HG02970 (cell line): ENCODE measurements at regions not wholly inside any gene's neighbourhood (a gene's known extent, or its start where the extent isn't known, plus 50 kb on each side); places are given as distances from the start of the nearest gene placed in this dataset.

Source experiments
- ATAC-seq: cut with Tn5 transposase; IDR thresholded peaks from one replicate; pipeline ENCODE4 v1.9.1; 2021; ENCODE audit warnings: mild to moderate bottlenecking, moderate library complexity, moderate number of reproducible peaks; ENCODE audit not compliant: unreplicated experiment, low FRiP score

DNA sequence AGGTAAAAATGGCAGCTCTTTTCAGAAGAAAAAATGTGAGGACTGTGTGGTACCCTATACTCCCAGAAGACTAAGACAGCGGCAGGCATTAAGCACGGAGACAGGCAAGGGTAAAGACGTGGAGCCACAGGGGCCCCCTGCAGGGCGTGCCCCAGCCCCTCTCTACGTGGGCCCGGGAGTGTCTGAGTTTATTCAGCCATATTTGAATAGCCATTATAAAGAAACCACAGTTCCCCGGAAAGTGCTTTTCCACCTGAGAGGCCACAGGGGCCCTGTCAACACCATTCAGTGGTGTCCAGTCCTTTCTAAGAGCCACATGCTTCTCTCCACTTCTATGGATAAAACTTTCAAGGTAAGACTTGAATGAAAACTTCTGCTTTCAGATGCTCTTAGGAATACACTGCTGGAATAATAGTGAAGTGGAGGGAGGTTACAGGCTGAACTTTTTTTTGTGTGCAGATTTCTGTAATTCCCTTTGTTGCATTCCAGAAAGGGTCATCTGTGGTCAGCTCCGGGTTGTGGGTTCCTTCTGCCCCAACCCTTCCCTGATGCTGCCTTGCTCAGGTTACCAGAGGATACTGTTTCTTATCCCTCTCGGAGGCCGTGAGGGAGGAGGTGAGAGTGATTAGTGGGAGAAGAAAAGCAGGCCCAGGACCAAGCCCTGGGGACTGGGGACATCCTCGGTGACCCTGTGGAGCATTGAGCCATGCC is 58.4 kb downstream of the SLC25A47 start:
- ATAC-seq = no peak

DNA sequence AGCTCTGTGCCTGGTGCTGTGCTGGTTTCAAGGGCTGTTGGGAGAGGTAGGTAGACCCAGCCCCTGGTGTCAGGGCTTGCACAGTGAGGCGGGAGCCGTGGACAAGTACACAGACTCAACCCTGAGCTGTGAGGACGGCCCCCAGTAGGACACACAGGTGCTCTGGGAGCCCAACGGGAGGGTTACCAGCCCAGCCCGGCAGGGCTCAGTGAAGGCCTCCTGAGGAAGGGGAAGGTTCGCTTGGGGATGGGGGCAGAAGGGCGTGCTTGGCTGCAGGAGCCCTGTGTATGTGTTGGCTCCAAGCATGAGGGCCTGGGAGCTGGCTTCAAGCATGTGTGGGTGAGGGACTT is 58.9 kb downstream of the SLC25A47 start:
- no peak for ATAC-seq

DNA sequence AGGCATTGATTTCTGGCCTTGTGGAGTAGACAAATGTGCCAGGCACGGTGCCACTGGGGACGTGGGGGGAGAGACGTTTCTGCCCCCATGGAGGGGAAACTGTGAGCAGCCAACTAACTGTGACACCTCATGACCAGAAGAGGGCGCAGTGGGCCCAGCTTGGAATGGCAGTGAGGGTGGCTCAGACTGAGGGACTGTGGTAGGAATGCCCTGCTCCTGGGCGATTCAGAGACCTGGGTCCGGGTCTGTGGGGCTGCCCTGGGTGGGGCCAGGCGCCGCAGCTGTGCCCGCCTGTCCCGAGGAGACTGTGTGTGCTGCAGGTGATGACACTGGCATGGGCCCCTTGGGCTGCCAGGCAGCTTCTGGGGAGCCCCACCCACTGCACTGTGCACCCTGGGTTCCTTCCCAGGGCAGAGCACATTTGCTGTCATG is 60.6 kb downstream of the SLC25A47 start:
- no peak for ATAC-seq

DNA sequence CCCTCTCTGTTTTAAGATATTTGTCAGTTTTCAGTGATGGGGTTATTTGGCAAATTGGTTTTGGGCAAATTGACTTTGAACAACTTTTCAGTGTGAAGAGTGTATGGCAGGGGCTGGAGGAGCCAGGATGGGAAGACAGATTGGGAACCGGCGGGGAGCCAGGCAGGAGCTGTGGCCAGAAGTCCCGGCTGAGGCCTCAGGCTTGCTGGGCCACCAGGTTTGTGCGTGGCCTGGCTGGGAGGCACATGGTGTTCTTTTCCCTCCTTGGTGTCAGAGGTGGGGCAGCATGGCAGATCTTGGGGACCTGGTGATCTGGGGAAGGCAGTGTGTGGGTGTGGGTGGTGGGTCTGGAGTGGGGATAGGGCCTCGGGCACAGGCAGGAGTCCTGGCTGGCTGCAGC is 61.1 kb downstream of the SLC25A47 start:
- ATAC-seq = no peak

DNA sequence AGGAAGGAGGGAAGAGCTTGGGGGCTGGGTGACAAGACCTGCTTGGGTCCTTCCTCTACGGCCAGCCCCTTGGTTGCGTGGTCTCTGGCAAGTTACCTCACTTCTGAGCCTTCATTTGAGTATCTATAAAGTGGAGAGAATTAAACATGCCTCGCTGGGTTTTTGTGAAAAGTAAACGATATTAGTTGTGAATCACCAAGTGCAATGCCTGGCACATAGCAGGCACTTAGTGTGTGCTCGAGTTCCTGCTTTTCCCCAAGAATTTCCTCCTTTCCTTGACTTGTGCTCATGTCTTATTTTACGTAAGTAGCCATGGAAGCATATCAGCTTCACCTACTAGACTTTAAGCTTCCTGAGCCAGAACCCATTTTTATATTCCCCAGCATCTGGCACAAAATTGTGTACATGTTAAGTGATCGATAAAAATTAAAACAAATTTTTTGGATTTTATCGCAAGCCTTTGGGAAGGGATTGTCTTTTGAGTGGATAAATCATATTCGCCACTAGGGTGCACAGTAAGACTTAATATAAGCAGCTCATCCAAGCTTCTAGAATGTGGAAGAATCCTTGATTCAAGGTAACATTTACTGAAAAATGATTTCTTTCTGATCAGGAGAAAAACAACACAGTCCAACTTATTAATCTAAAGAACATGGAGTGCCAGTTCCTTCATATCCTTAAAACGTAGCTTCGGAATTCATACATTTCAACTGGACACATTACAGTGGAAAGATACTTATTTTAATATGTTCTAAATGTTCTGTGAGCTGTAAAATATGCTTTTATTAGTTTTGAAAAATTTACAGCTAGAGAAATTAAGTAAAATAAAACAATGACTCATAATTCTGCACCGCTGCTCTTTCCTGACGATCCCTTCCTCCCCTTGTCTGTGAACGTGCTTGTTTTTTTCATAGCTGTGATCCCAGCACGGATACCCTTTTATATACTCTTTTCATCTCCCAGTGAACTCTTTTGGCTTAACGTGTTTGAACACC is 62.0 kb downstream of the SLC25A47 start:
- no peak for ATAC-seq

DNA sequence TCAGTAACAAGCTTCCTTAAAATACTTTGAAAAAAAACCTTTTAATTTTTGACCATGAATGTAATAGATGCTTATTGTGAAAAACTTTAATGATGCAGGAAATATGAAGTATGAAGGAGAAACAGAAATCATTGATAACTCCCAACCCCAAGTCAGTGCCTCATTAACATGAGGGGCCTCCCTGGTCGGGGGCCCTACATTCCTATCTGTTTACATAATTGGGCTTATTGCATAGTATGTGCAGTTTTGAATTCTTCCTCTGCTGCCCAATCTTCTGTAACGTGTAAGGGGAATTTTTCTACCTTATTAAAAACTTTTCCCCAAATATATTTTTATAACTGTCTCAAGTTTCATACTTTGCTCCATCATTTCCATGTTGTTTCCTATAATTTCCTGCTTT is 63.0 kb downstream of the SLC25A47 start:
- no peak for ATAC-seq

DNA sequence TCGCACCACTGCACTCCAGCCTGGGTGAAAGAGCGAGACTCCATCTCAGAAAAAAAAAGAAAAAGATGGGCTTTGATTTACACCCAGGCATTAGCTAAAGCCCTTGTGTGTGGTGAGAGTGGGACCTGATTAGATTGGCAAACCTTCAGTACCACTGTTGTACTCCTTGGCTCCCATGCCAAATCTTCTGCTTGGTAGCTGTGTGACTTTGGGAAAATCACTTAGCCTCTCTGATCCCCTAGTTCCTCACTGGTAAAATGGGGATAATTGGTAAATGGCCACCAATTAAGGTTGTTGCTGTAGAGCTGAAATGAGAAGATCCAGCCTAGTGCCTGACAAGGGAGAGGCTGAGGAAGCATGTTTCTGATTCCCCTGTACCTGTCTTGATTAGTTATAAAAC is 63.7 kb downstream of the SLC25A47 start:
- ATAC-seq = no peak

DNA sequence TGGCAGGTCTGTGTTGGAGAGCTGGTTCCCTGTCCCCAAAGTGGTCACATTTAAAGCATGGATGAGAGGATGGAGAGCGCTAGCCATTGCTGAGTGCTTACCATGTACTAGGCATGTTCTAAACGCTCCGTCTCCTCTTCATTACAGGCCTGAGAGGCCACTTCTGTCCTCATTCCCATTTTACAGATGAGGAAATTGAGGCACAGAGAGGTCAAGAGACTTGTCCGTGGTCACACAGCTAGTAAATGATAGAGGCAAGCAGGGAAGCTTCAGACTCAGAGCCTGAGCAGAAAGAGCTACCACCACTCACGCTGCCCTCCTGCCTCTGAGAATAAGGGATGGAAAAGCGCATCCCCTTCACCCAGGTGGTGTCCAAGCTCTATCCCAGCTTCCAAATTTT is 64.3 kb downstream of the SLC25A47 start:
- no peak for ATAC-seq

DNA sequence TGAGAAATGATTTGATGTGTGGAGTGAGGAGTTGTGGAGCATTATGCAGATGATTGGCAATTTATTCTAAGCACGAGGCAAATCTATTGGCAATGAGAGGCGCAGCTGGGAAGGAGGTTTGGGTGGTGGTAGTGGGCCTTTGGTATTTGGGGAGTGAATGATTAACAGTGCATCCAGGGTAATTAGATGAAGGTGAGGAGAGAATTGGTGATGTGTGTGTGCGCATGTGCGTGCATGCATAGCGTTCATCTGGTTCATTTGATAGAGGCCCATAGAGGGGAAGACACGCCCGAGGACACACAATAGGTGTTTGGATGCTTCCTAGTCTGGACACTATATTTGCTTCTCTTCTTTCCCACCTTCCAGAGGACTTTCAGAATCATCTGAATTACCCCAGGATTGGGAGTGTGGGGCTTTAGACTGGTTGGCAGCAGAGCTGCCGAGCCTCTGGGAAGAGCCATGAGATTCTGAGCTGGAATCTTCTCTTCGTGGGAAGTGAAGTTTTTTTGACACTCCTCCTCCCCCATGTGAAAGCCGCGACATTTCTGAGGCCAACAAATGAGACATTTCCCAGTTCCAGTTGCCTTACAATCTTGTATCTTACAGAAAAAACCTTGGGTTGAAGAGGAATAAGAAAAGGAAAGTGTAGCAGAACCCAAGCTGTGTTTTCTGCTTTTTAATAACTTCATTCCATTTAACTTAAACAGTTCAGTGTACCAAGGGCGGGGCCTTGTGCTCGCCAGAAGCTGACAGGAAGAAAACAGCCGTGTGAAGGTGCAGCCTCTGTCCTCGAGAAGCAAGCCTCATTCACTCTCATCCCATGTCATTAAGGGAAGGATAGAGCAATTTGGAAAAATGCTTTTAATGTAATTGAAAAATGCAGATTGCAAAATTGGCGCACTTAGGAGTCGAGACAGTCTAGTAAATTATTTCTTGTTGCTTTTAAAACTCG is 65.2 kb downstream of the SLC25A47 start:
- ATAC-seq = no peak

DNA sequence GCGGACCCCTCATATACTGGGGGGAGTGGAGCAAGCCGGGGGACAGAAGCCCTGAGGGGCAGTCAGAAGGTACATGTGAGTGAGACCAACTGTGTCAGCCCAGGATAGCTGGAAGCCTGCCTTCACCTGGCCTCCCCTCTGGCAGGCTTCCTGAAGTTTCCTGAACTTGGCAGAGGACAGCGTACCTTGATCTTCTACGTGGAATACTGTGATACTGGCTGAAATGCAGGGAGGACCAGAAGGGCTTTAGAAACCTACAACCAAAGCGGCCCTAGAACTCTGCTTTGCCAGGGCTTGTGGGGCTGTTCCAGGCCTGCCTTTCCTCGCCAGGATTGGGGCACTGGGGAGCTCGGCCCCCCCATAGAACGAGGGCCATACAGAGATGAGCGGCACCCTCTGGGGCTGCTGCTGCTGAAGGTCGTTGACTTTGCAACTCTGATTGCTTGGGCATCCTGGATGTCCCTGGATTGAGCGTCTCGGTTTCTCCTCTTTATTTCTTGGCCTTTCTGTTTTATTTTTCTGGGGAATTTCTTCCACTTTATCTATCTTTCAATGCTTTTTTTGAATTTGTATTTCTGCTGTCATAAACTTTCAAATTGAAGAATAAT is 66.5 kb downstream of the SLC25A47 start:
- ATAC-seq = no peak

DNA sequence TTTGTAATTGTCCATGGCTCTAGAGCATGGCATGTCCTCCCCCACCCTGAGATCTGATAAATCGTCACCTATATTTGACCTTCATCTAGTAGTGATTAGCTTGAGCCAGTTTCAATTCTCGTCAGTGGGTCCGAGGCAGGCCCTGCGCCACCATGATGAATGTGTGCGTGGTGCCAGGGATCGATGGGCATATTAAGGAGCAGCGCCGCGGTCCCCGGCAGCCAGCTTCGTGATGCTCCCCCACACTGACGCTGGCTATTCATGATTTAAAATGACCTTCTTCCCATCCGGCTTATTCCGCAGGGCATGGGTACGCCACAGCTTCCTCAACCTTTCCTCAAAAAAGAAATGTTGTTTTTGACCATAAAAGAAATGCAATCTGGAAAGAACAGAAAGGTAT is 68.0 kb downstream of the SLC25A47 start:
- ATAC-seq = no peak

DNA sequence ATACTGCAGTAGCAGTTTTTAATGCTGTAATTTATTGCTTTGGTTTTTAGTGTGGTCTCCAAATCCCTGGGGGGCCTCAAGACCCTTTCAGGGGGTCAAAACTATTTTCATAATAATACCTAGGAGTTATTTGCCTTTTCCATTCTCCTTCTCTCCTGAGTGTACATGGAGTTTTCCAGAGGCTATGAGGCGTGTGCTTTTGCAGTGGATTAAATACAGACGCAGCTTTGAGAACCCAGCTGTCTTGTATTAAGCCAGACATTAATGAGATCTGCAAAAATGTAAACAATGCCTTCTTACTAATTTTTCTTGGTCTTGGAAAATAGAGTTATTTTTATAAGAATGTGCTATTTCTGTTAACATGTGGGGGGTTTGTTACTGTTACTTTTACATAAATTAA is 68.6 kb downstream of the SLC25A47 start:
- no peak for ATAC-seq

DNA sequence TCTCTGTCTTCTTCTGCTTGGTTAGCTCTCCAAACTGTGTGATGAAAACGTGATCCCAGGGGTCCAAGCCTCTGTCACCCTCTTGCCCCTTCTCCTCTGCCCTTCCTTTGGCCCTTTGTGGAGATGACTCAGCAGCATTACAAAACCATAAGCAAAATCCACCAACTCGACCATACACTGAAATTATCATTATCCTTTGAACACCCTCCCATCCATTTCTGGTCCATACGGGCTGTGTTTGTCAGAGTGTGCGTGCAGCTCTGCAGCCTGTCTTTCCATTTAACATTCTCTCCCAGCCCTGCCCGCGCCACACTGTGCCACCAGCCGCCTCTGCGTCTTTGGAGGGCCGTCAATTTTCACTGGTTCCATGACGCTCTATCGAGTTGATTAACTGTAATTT is 69.2 kb downstream of the SLC25A47 start:
- no peak for ATAC-seq

DNA sequence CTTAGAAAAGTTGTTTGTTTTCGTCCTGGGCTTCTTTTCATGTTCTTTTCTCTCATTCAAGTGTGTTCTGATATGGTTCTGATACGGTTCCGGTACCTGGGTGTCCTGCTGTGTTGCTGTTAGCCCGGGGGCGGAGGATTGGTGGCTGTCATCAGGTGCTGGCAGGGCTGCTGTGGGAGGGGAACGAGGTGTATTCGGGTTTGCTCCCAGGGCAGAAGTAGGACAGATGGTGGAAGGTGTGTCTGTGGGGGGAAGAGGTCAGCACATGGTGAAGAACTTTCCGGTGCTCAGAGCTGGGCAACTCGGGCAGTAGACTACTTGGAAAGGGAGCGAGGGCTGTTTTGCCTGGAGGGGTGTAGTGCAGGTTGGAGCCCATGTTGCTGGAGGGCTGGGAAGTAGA is 70.2 kb downstream of the SLC25A47 start:
- ATAC-seq = no peak

DNA sequence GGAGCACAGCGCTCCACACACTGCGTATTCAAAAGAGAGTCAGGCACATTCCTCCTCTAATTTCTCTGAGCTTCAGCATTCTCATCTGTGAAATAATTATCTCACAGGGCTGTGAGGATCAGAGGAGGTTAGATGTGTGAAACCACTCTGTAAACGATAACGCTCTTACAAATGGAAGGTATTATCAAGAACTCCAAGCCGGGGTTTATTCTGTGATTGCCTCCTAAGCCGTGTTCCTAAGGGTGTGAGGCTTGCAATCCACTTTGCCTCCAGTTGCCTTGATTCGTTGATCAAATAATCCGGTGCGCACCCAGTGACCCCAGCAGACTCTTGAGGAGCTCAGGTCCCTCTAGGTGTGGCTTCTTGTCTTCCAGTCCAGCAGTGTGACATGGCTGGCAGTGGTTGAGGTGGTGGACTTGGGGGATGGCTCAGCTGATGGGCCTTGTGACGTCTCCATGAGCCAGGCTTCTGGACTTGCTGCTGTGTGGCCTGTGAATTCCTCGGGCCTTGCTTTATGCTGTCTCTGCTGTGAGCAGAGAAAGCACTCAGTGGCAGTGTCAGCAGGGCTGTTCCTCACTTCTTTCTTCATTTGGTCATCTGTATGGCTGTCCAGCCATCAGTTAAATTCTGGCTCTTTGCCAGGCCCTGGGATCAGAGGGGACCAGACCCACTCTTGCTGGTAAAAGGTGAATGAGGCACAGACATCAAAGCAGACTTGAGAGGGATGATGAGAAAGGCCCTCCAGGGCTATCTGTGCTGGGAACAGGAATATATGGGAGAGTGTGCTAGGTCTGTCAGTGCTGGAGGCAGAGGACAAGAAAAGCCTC is 71.0 kb downstream of the SLC25A47 start:
- no peak for ATAC-seq

DNA sequence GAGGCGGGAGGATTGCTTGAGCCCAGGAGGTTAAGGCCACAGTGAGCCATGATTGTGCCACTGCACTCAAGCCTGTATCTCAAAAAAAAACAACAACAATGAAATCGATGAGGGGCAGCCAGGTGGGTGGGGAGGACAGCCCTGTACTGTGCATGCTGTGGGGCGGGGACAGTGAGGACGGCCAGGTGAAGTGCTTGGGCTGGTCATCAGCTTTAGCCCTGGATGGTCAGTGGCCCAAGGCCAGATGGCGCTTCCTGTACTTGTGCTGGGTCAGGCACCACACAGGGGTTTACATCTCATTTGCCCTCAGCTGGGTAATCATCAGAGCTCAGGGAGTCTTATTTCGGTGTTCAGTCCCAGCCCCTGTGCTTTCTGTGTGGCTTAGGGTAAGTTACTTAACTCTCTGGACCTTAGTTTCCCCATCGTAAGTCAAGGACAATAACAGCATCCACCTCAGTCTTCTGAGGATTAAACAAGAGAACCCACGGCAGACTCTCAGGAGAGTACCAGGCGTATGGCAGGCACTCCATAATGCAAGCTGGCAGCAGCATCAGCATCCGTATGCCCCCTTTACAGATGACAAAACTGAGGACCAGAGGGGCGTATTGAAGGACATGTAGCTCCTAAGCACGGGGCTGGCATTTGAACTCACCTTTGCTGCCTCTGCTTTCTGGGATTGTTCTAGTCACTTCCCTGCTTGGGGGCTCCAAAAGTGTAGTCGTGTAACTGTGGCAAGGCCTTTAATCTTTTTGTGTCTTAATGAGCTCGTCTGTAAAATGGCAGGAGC is 71.9 kb downstream of the SLC25A47 start:
- ATAC-seq = no peak

DNA sequence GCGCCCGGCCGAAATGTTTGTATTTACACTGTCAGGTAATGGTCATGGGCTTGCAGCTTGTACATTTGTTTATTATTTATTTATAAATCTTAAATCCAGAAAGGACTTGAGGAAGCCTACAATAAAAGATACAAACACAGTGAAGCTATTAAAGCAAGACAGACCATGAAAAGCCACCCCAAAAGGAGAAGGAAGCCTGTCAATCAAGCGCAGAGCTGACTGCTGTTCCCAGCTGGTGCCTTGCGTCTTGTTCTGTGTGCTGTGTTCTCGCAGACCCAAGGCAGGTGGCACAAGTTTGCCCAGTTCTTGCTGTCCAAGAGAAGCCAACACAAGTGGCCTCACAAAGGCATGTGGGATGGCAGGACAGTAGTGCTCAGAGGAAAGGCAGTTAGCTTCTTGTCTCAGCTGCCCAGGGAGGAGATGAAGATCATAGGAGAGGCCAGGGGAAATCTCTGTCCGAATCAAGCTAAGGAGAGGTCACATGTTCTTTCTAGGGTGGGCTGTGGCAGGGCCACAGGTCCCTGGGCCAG is 73.2 kb downstream of the SLC25A47 start:
- ATAC-seq = no peak

DNA sequence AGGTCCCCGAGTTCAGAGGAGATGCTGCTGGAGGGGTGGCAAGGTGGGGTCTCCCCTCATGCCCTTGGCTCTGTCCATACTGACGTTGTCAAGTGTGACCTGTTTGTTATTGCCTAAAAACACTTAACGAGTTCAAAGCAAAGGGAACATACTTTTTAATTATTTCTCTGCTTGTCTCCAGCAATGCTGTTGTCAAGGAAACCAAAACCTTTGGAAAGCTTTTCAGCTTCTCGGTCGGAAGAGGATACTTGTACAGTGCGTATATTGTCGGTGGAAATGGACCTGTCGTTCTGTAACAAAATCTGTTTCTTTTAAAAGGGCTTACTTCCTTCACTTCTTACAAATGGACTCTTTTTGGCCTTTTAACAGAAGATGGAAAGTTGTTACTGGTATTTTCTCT is 73.9 kb downstream of the SLC25A47 start:
- ATAC-seq = no peak
